CD8-positive, alpha-beta memory T cell (primary cell): ENCODE measurements at regions not wholly inside any gene's neighbourhood (a gene's known extent, or its start where the extent isn't known, plus 50 kb on each side); places are given as distances from the start of the nearest gene placed in this dataset.

Experiments used
- CTCF ChIA-PET: fragments of 350-600 bp; sonication (Branson Sonifier 250); formaldehyde crosslinking; loops from one replicate; lab custom pipeline; 2021; ENCODE audit warnings: antibody characterized with exemption; lab: Charles Lee
- POLR2A ChIA-PET: fragments of 350-600 bp; sonication (Branson Sonifier 250); formaldehyde crosslinking; loops from one replicate; lab custom pipeline; 2021; ENCODE audit warnings: antibody characterized with exemption; lab: Charles Lee
- DNase-seq, 5 donors: peaks; one replicate each; pipeline versions ENCODE4 v3.0.0 to v3.0.0-alpha.2; 2020 to 2022; ENCODE audit warnings: mixed read lengths in 1 of 5
- H3K27ac ChIP-seq: one replicate; pipeline ENCODE4 v1.7.0; 2013; ENCODE audit warnings: low read depth, mild to moderate bottlenecking, low read length, moderate library complexity
- H3K27me3 ChIP-seq: 2 replicates; pipeline ENCODE4 v1.7.0; 2013; ENCODE audit warnings: low read length, mild to moderate bottlenecking; ENCODE audit not compliant: insufficient read depth, poor library complexity, severe bottlenecking
- H3K36me3 ChIP-seq: 2 replicates; pipeline ENCODE4 v1.7.0; 2013; ENCODE audit warnings: mild to moderate bottlenecking, low read length, moderate library complexity; ENCODE audit not compliant: insufficient read depth
- H3K4me1 ChIP-seq: 2 replicates; pipeline ENCODE4 v1.7.0; 2013; ENCODE audit warnings: mild to moderate bottlenecking, low read length, moderate library complexity; ENCODE audit not compliant: insufficient read depth
- H3K4me3 ChIP-seq: 2 replicates; pipeline ENCODE4 v1.7.0; 2013; ENCODE audit warnings: mild to moderate bottlenecking, low read length
- H3K9me3 ChIP-seq: 2 replicates; pipeline ENCODE4 v1.7.0; 2013; ENCODE audit warnings: mild to moderate bottlenecking, low read length
- H3K27ac Mint-ChIP-seq, 8 donors: one replicate each; pipeline ENCODE4 v1.8.0; 2020 to 2021; ENCODE audit warnings: mixed read lengths in 8 of 8, mild to moderate bottlenecking in 6 of 8, inconsistent platforms in 3 of 8, moderate library complexity in 3 of 8
- H3K27me3 Mint-ChIP-seq, 2 donors: one replicate each; pipeline ENCODE4 v1.8.0; 2020 to 2021; ENCODE audit warnings: mixed read lengths in 2 of 2, mild to moderate bottlenecking in 1 of 2, moderate library complexity in 1 of 2
- H3K36me3 Mint-ChIP-seq, 3 donors: one replicate each; pipeline ENCODE4 v1.8.0; 2020 to 2021; ENCODE audit warnings: mixed read lengths in 3 of 3, inconsistent platforms in 1 of 3, mild to moderate bottlenecking in 1 of 3
- H3K4me1 Mint-ChIP-seq, 3 donors: one replicate each; pipeline ENCODE4 v1.8.0; 2020 to 2021; ENCODE audit warnings: mixed read lengths in 3 of 3, inconsistent platforms in 1 of 3, mild to moderate bottlenecking in 1 of 3
- H3K4me3 Mint-ChIP-seq, 7 donors: one replicate each; pipeline ENCODE4 v1.8.0; 2020 to 2021; ENCODE audit warnings: mixed read lengths in 7 of 7, mild to moderate bottlenecking in 6 of 7, moderate library complexity in 4 of 7, inconsistent platforms in 2 of 7
- H3K9me3 Mint-ChIP-seq, 5 donors: one replicate each; pipeline ENCODE4 v1.8.0; 2020 to 2022; ENCODE audit warnings: mixed read lengths in 5 of 5, mild to moderate bottlenecking in 3 of 5, moderate library complexity in 2 of 5, inconsistent platforms in 1 of 5

GRCh38 chr15:69758291-69758771, 305.7 kb downstream of the RPLP1 start:
- Mint-ChIP-seq H3K36me3 (peaks cover 0 to 4% (median 0%) of the 10 kb centered on the region in 3 donors), H3K27me3 (peaks cover 0 to 16% of the 10 kb centered on the region in 2 donors), H3K9me3 (peaks cover 3 to 8% (median 6%) of the 10 kb centered on the region in 5 donors), H3K4me3 (peak overlapping the region in 6 of 7 donors; percentile 34 to 76 (median 63)), H3K4me1 (peaks cover 89 to 99% (median 98%) of the 10 kb centered on the region in 3 donors), H3K27ac (peak overlapping the region; percentile 54 to 92 (median 82))
- Histone ChIP-seq H3K27me3 (no peaks in the 10 kb centered on the region), H3K4me3 (peak overlapping the region; percentile 32), H3K27ac (no peak overlapping the region), H3K9me3 (no peaks in the 10 kb centered on the region), H3K4me1 (peaks cover 90% of the 10 kb centered on the region), H3K36me3 (no peaks in the 10 kb centered on the region)
- CTCF ChIA-PET: interaction anchor here (0.8 to 2.3 kb wide), 7 partner anchors 15 to 731 kb away, joined by 3 to 5 read pairs (median 4); partner anchors contain the start of gene TLE3
- POLR2A ChIA-PET: interaction anchor here (0.8 to 1.3 kb wide), 3 partner anchors 85 to 341 kb away, joined by 3 to 8 read pairs (median 7); partner anchors contain the start of gene TLE3
- DNase-seq: no peak

GRCh38 chr15:69758810-69759790, 306.5 kb downstream of the RPLP1 start:
- no peak overlapping the region for H3K27ac ChIP-seq
- CTCF ChIA-PET: interaction anchor here (0.9 to 2.3 kb wide), 5 partner anchors 15 to 338 kb away, joined by 3 to 5 read pairs (median 4); partner anchors contain the start of gene TLE3
- H3K4me1 Mint-ChIP-seq: peaks cover 83 to 94% (median 92%) of the 10 kb centered on the region in 3 donors
- H3K27me3 ChIP-seq: no peaks in the 10 kb centered on the region
- peak overlapping the region; percentile 54 to 92 (median 82) for H3K27ac Mint-ChIP-seq
- peak; percentile 75 to 95 (median 94) for DNase-seq
- peak overlapping the region; percentile 34 to 88 (median 71) for H3K4me3 Mint-ChIP-seq
- POLR2A ChIA-PET: interaction anchor here (0.7 to 2.0 kb wide), 6 partner anchors 9 to 342 kb away, joined by 3 to 8 read pairs (median 6); partner anchors contain the start of gene TLE3
- peak overlapping the region; percentile 32 for H3K4me3 ChIP-seq
- H3K36me3 ChIP-seq: no peaks in the 10 kb centered on the region
- H3K27me3 Mint-ChIP-seq: peaks cover 0 to 16% of the 10 kb centered on the region in 2 donors
- peaks cover 0 to 2% (median under 1%) of the 10 kb centered on the region in 5 donors for H3K9me3 Mint-ChIP-seq
- H3K36me3 Mint-ChIP-seq: no peaks in the 10 kb centered on the region
- no peaks in the 10 kb centered on the region for H3K9me3 ChIP-seq
- H3K4me1 ChIP-seq: peaks cover 82% of the 10 kb centered on the region

- peaks cover 0 to 18% of the 10 kb centered on the region in 2 donors for H3K27me3 Mint-ChIP-seq
- Histone ChIP-seq H3K4me1 (peaks cover 70% of the 10 kb centered on the region), H3K4me3 (peak overlapping the region; percentile 27), H3K27ac (no peak overlapping the region), H3K36me3 (no peaks in the 10 kb centered on the region), H3K27me3 (no peaks in the 10 kb centered on the region), H3K9me3 (no peaks in the 10 kb centered on the region)
- CTCF ChIA-PET: interaction anchor here (0.9 to 1.5 kb wide), 5 partner anchors 8 to 341 kb away, joined by 3 to 6 read pairs (median 3); no protein-coding TSS in a partner anchor
- H3K4me1 Mint-ChIP-seq: peaks cover 72 to 81% (median 79%) of the 10 kb centered on the region in 3 donors
- H3K9me3 Mint-ChIP-seq: peaks cover 0 to 2% (median 0%) of the 10 kb centered on the region in 5 donors
- H3K27ac Mint-ChIP-seq: peak overlapping the region; percentile 78 to 97 (median 88)
- peak overlapping the region; percentile 47 to 79 (median 71) for H3K4me3 Mint-ChIP-seq
- POLR2A ChIA-PET: interaction anchor here (0.5 to 2.0 kb wide), 10 partner anchors 11 to 850 kb away, joined by 3 to 16 read pairs (median 4); partner anchors contain the start of gene TLE3
- DNase-seq: no peak
- H3K36me3 Mint-ChIP-seq: no peaks in the 10 kb centered on the region
Measured at GRCh38 chr15:69760258-69760845, 307.7 kb downstream of the RPLP1 start.

- Mint-ChIP-seq H3K4me1 (peaks cover 65 to 76% (median 74%) of the 10 kb centered on the region in 3 donors), H3K27ac (peak overlapping the region; percentile 75 to 97 (median 88)), H3K4me3 (peak overlapping the region; percentile 47 to 79 (median 71)), H3K36me3 (no peaks in the 10 kb centered on the region), H3K9me3 (peaks cover 0 to 2% (median 0%) of the 10 kb centered on the region in 5 donors), H3K27me3 (peaks cover 0 to 13% of the 10 kb centered on the region in 2 donors)
- no peak overlapping the region for H3K27ac ChIP-seq
- H3K36me3 ChIP-seq: no peaks in the 10 kb centered on the region
- H3K9me3 ChIP-seq: no peaks in the 10 kb centered on the region
- POLR2A ChIA-PET: interaction anchor here (0.6 to 2.0 kb wide), 8 partner anchors 11 to 849 kb away, joined by 3 to 8 read pairs (median 4); partner anchors contain the start of gene TLE3
- H3K27me3 ChIP-seq: no peaks in the 10 kb centered on the region
- CTCF ChIA-PET: interaction anchor here (0.9 to 1.5 kb wide), 5 partner anchors 9 to 340 kb away, joined by 3 to 6 read pairs (median 3); no protein-coding TSS in a partner anchor
- peaks cover 63% of the 10 kb centered on the region for H3K4me1 ChIP-seq
- DNase-seq: peak; percentile 42 to 93 (median 82)
- peak overlapping the region; percentile 14 for H3K4me3 ChIP-seq
Measured at GRCh38 chr15:69760890-69761568, 308.4 kb downstream of the RPLP1 start.

GRCh38 chr15:69762373-69763148, 309.9 kb downstream of the RPLP1 start:
- Histone ChIP-seq H3K27me3 (no peaks in the 10 kb centered on the region), H3K4me3 (no peak overlapping the region), H3K27ac (no peak overlapping the region), H3K9me3 (no peaks in the 10 kb centered on the region), H3K4me1 (peaks cover 47% of the 10 kb centered on the region), H3K36me3 (no peaks in the 10 kb centered on the region)
- H3K27ac Mint-ChIP-seq: peak overlapping the region in 4 of 8 donors; percentile 0 to 40 (median 19)
- peaks cover 0 to 4% (median 0%) of the 10 kb centered on the region in 5 donors for H3K9me3 Mint-ChIP-seq
- H3K27me3 Mint-ChIP-seq: peaks cover 10 to 14% of the 10 kb centered on the region in 2 donors
- peaks cover 50 to 62% (median 59%) of the 10 kb centered on the region in 3 donors for H3K4me1 Mint-ChIP-seq
- H3K4me3 Mint-ChIP-seq: no peak overlapping the region
- POLR2A ChIA-PET: interaction anchor here (0.6 kb wide), 1 partner anchor 337 kb away, joined by 10 read pairs; no protein-coding TSS in a partner anchor
- CTCF ChIA-PET: interaction anchor here (0.9 to 1.5 kb wide), 2 partner anchors 10 to 38 kb away, joined by 4 read pairs; no protein-coding TSS in a partner anchor
- no peak for DNase-seq
- no peaks in the 10 kb centered on the region for H3K36me3 Mint-ChIP-seq

- H3K4me3 Mint-ChIP-seq: no peak overlapping the region
- no peak for DNase-seq
- H3K27me3 Mint-ChIP-seq: peaks cover 10 to 15% of the 10 kb centered on the region in 2 donors
- no peak overlapping the region for H3K4me3 ChIP-seq
- H3K9me3 Mint-ChIP-seq: peaks cover 0 to 5% (median 0%) of the 10 kb centered on the region in 5 donors
- H3K9me3 ChIP-seq: no peaks in the 10 kb centered on the region
- H3K4me1 Mint-ChIP-seq: peaks cover 40 to 50% (median 47%) of the 10 kb centered on the region in 3 donors
- no peak overlapping the region for H3K27ac ChIP-seq
- H3K36me3 ChIP-seq: no peaks in the 10 kb centered on the region
- H3K36me3 Mint-ChIP-seq: no peaks in the 10 kb centered on the region
- peak overlapping the region in 1 of 8 donors; percentile 76 for H3K27ac Mint-ChIP-seq
- CTCF ChIA-PET: interaction anchor here (1.5 kb wide), 1 partner anchor 11 kb away, joined by 4 read pairs; no protein-coding TSS in a partner anchor
- no peaks in the 10 kb centered on the region for H3K27me3 ChIP-seq
- H3K4me1 ChIP-seq: peaks cover 35% of the 10 kb centered on the region
- POLR2A ChIA-PET: no interaction called here
Measured at GRCh38 chr15:69763831-69764230, 311.2 kb downstream of the RPLP1 start.
